ENCODE measurements at regions not wholly inside any gene's neighbourhood (a gene's known extent, or its start where the extent isn't known, plus 50 kb on each side); places are given as distances from the start of the nearest gene placed in this dataset.

GRCh38 chr18:4750393-4751346 is 295.6 kb upstream of the DLGAP1 start:
- no peak for DNase-seq (ENCODE audit: extremely low read depth, low read depth)
- no peak for TF ChIP-seq CTCF (IDR thresholded peaks at IDR 0.05; ENCODE audit: low read depth, low read length)

GRCh38 chr18:4748975-4749374 is 293.9 kb upstream of the DLGAP1 start:
- DNase-seq (ENCODE audit: extremely low read depth, low read depth), result no peak
- no peak for TF ChIP-seq CTCF (IDR thresholded peaks at IDR 0.05; ENCODE audit: low read depth, low read length)

GRCh38 chr18:4734903-4735302 is 279.8 kb upstream of the DLGAP1 start:
- no peak for DNase-seq (ENCODE audit: extremely low read depth, low read depth)
- TF ChIP-seq CTCF (IDR thresholded peaks at IDR 0.05; ENCODE audit: low read depth, low read length), result no peak

- DNase-seq (ENCODE audit: extremely low read depth, low read depth), result no peak
- TF ChIP-seq CTCF (IDR thresholded peaks at IDR 0.05; ENCODE audit: low read depth, low read length), result no peak
These were observed 278.9 kb upstream of the DLGAP1 start for GRCh38 chr18:4734021-4734420.

- no peak for TF ChIP-seq CTCF (IDR thresholded peaks at IDR 0.05; ENCODE audit: low read depth, low read length)
- DNase-seq (ENCODE audit: extremely low read depth, low read depth), result no peak
These were observed 266.4 kb upstream of the DLGAP1 start for GRCh38 chr18:4721545-4721944.

- DNase-seq (ENCODE audit: extremely low read depth, low read depth), result no peak
- no peak for TF ChIP-seq CTCF (IDR thresholded peaks at IDR 0.05; ENCODE audit: low read depth, low read length)
These were observed 265.4 kb upstream of the DLGAP1 start for GRCh38 chr18:4720518-4720917.

- no peak for TF ChIP-seq CTCF (IDR thresholded peaks at IDR 0.05; ENCODE audit: low read depth, low read length)
- no peak for DNase-seq (ENCODE audit: extremely low read depth, low read depth)
These were observed 250.8 kb upstream of the DLGAP1 start for GRCh38 chr18:4705894-4706293.

Measured in AG09319 (cell line).